NCI-H748 treated with DMSO at 0.1 percent for 48 hours (cell line): ENCODE measurements at regions not wholly inside any gene's neighbourhood (a gene's known extent, or its start where the extent isn't known, plus 50 kb on each side); places are given as distances from the start of the nearest gene placed in this dataset.
"Not testable (repeated sequence)": the region's sequence is repeated elsewhere in the genome, so short reads cannot be mapped to it uniquely, and the experiment has no call there.

Experiments
- DNase-seq: peaks from one replicate; lab custom pipeline; 2025; lab: John Stamatoyannopoulos, UW

GRCh38 chr5:67809589-67809988, 406.0 kb upstream of the PIK3R1 start:
- no peak for DNase-seq

- no peak for DNase-seq
Observed at GRCh38 chr5:67808340-67808739, 407.2 kb upstream of the PIK3R1 start.

- DNase-seq, result no peak
Observed at GRCh38 chr5:67807439-67807888, 408.1 kb upstream of the PIK3R1 start.

GRCh38 chr5:67806654-67807438, 408.7 kb upstream of the PIK3R1 start:
- DNase-seq, result no peak

GRCh38 chr5:67805666-67806348, 409.7 kb upstream of the PIK3R1 start:
- DNase-seq, result peak; percentile 18

- no peak for DNase-seq
Observed at GRCh38 chr5:67802766-67803165, 412.8 kb upstream of the PIK3R1 start.

GRCh38 chr5:67799732-67800234, 415.8 kb upstream of the PIK3R1 start:
- no peak for DNase-seq

GRCh38 chr5:67798470-67798869, 417.1 kb upstream of the PIK3R1 start:
- DNase-seq, result not testable (repeated sequence)

- no peak for DNase-seq
Observed at GRCh38 chr5:67795781-67796477, 419.6 kb upstream of the PIK3R1 start.

- DNase-seq, result no peak
Observed at GRCh38 chr5:67793966-67794365, 421.6 kb upstream of the PIK3R1 start.

GRCh38 chr5:67793418-67793817, 422.1 kb upstream of the PIK3R1 start:
- DNase-seq, result peak; percentile 50

- DNase-seq, result peak; percentile 50
Observed at GRCh38 chr5:67792891-67793290, 422.7 kb upstream of the PIK3R1 start.

- DNase-seq, result no peak
Observed at GRCh38 chr5:67790390-67790789, 425.2 kb upstream of the PIK3R1 start.

- peak; percentile 29 for DNase-seq
Observed at GRCh38 chr5:67779893-67780623, 435.5 kb upstream of the PIK3R1 start.

GRCh38 chr5:67774786-67775185, 440.8 kb upstream of the PIK3R1 start:
- no peak for DNase-seq

- no peak for DNase-seq
Observed at GRCh38 chr5:67774267-67774552, 441.3 kb upstream of the PIK3R1 start.

GRCh38 chr5:67773411-67774266, 441.9 kb upstream of the PIK3R1 start:
- DNase-seq, result peak; percentile 51

GRCh38 chr5:67771791-67772190, 443.8 kb upstream of the PIK3R1 start:
- DNase-seq, result no peak

GRCh38 chr5:67771221-67771620, 444.3 kb upstream of the PIK3R1 start:
- DNase-seq, result no peak

- DNase-seq, result no peak
Observed at GRCh38 chr5:67770431-67771025, 445.0 kb upstream of the PIK3R1 start.

- no peak for DNase-seq
Observed at GRCh38 chr5:67765697-67766096, 449.9 kb upstream of the PIK3R1 start.
